Central memory CD4-positive, alpha-beta T cell (primary cell): ENCODE measurements at regions not wholly inside any gene's neighbourhood (a gene's known extent, or its start where the extent isn't known, plus 50 kb on each side); places are given as distances from the start of the nearest gene placed in this dataset.
"Not testable (repeated sequence)": the region's sequence is repeated elsewhere in the genome, so short reads cannot be mapped to it uniquely, and the experiment has no call there.

Experiments used
- DNase-seq: peaks from one replicate; pipeline ENCODE4 v3.0.0; 2022

DNA sequence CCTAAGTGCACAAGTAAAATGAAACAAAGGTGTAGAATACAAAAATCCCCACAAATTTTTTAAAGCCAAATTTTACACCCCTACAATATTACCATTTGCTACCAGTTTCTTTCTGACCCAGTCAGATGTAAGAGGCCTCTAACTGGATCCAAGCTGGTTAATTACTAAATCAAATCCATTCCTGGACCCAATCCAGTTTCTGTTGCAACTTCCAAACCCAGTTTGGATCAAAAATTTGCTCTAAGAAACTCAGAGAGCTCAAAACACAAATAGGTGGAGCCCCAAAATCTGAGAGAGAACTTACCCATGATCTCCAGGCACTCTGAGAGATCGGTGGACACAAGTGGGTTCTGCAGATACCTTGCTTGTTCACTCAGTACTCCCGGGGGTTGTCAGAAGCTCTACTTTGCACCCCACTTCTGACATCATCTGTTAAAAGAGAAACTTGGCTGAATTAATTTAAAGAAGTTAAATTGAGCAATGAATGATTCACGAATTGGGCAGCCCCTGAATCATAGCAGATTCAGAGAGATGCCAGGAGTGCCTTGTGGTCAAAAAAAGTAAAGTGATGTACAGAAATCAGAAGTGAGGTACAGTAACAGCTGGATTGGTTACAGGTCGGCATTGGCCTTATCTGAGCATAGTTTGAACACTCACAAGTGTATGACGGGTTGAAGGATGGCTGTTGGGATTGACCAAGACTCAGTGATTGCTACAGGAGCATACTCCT is 448.0 kb downstream of the KCNT2 start:
- no peak for DNase-seq

DNA sequence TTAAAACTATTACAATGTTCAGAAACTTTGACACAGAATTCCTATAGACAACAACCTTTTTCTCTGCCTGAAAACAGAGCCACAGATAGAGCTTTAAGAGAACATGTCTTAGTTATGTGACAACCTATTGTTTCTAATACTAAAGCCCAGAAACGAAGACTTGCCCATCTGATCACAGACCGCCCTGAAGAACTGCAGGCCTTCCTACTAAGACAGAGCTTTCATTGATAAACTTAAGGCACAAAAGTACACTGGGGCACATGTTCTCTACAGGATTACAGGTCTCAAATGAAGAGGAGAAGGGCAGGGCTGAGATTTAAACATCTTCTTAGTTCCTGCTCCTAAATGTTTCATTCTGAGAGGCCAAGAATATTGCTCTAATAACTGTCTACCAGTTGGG is 452.7 kb downstream of the KCNT2 start:
- no peak for DNase-seq

DNA sequence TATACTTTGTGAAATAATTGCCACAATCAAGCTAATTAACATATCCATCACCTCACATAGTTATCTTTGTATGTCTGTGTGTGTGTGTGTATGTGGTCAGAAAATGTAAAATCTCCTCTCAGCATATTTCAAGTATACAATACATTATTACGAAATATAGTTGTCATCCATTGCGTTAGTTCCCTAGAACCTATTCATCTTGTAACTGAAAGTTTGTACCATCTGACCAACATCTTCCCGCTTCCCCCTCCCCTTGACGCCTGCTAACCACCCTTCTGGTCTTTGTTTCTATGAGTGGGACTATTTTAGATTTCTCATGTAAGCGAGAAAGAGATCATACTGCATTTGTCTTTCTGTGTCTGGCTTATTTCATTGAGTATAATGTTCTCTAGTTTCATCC is 455.3 kb downstream of the KCNT2 start:
- no peak for DNase-seq

DNA sequence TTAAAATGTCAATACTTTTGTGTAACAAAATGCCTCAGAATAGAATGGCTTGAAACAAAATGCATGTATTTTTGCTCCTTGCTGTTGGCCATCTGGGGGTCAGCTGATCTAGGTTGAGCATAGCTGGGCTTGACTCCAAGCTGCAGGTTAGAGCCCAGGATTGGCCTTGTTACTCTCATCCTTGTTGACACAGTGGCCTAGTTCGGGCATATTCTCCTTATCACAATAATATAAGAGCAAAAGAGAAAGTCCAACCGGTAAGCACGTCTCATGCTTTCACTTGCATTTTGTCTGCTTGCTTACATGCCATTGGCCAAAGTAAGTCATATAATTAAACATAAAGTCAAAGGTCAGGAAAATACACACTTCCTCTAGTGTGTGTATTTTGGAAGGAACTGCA is 456.2 kb downstream of the KCNT2 start:
- DNase-seq, result no peak

DNA sequence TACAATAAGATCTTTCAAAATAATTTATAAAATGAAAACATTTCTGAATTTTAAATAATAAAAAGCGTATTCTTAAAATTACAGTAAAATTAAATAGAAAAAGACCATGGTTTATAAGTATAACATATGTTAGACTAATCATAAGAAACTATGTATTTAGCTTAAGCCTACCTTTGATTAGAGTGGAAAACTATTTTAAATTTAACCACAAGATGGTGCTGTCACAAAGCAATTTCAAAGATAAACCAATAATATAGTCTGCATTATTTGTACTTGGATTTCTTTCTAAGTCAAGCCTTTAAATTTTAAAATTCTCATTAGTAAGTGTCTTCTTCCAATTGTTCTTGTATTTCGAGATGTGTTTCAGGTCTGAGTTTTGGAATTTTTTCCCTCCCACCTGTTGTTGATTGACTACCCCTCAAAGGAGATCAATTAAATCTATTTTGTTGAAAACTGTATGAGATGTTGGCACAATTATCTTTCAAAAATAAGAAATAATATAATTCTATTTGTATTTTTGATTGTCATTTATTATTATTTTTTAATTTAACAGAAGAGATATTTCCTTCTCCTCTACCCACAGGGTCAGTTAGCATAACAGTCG is 459.8 kb downstream of the KCNT2 start:
- DNase-seq, result peak; percentile 8

DNA sequence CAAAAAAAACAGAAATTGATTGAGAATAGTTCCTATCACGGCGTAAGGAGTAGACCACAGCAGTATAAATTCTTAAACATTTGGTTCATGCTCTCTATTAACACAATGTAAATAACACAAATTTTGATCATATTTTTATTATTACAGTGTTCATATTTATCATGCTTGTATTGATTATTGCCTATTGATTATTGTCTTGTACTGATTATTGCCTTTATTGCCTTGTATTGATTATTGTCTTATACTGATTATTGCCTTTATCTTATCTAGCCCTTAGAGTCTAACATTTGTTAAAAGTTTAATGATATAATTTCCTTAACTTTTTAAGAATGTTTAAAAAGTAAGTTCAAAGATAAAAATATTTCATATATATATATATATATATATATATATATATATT is 460.7 kb downstream of the KCNT2 start:
- no peak for DNase-seq

DNA sequence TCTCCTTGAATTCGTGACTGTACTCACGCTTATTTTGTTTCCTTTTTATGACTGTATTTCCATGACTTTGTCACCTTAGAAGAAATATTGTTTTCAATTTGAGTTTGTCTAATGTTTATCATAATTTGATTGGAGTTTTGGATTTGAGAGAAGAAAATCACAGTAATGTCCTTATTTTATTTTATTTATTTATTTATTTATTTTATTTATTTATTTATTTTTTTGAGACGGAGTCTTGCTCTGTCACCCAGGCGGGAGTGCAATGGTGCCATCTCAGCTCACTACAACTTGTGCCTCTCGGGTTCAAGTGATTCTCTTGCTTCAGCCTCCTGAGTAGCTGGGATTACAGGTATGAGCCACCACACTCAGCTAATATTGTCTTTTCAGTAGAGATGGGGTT is 463.1 kb downstream of the KCNT2 start:
- DNase-seq, result not testable (repeated sequence)

DNA sequence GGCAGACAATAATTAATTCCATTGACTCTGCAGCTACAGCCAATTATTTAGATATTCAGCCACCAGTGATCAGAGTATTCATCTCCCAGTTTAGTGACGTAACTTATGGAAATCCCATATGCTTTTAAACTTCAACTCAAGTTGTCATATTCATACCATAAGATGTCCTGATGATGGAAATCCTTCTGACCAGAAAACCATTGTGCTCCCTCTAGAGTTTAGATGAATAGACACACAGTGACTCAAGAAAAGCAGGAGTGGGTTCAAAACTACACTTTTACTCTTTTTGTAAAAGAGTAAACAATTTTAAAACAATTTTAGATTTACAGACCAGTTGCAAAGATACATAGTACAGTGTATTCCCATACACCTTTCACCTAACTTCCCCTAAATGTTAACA is 463.7 kb downstream of the KCNT2 start:
- no peak for DNase-seq

DNA sequence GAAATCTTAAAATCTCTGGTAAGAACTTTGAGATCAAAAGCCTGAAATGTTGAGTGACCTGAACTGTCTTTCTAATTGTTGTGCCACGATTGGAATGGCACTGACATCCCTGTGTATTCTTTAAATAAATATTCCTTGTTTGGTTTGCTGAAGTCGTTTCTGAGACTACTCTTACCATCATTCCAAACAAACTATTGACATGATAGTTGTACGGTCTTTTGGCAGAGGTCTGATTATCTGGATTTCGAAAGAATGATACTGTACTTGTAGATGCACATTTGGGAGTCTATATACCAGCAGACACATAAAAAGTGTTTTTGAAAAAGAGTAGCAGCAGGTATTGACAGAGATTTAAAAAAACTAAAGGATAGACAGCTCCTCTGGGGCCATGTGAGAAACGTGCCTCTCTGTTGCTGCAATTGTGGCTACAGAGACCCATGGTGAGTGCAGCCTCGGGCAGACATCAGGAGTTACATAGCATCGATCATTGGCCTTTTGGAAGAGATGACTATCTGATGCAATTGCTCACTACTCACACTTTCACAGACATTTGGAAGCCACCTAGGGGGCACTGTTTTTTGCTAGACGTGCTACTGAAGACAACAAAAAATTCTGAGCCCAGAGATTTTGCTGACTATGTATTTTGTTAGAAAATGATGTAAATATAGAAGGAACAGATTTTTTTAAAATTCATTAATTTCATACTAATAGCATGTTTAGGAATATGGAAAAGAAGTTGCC is 464.5 kb downstream of the KCNT2 start:
- DNase-seq, result no peak

DNA sequence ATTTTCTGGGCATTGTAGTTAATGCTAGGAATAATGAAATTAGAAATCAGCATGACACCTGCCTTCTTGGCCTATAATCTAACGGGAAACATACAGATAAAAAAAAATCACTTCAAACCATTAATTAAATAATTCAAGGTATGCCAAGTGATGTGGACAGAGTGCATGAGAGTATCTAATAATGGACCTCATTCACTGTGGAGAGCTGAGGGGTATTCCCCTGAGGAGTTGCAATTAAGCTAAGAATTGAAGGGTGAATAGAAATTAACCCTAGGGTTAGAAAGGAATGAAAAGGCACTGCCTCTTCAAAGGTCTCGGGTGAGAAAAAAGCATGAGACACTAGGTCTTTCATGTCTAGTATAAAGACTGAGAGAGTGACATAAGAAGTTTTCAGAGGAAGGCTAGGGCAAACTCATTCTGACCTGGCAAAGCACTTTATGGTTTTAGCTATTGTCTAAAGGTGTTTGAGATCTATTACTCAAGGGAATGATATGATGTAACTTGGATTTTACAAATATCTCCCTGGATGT is 466.1 kb downstream of the KCNT2 start:
- DNase-seq, result no peak

DNA sequence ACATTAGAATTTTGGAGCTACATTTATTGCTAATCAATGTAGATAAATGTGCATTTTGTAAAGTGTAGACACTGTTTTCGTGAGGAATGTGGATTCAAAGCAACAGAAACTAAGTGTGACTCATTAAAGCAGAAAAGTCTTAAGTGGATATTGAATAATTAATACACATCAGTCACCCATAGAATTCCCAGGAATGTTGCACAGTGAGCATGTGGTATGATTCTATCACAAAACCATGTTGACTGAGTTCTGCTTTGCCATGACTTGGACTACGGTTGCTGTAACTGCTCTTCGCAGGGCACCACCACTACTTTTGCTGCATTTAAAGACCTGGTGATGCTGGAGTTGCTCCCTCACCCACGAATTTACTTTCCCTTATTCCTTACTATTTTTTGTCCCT is 471.8 kb downstream of the KCNT2 start:
- no peak for DNase-seq

DNA sequence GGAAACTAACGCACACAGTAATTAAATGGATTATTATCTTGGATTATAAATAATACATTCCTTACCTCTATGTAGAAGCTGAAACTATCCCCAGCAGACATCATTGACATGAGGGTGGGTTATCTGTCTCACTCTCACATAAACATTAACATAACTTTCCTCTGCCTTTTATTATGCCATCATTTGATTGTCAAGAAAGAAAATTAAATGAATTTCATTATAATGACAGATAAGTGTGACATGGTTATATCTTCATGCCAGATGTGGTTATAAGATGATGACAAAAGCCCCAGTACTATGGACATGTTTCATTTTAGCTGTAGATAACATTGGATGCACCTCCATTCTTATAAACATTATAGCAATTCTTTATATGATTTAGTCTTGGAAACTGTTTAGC is 476.5 kb downstream of the KCNT2 start:
- DNase-seq, result no peak

DNA sequence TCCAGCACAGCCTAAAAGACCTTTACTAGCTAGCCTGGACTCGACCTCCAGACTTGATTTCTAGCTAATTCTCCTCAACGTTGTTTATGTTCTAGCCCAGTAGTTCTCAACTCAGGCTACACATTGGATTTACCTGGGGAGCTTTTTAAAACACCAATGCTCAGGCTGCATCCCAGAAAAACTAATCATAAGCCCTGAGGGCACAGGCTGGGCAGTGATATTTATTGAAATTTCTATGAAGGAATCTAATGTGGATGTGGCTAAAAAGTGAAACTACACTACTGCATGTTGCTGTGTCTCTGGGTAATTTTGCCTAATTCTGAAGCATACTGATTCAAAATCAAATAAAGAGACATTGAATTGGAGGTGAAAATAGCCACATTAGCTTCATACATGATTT is 479.4 kb downstream of the KCNT2 start:
- no peak for DNase-seq

DNA sequence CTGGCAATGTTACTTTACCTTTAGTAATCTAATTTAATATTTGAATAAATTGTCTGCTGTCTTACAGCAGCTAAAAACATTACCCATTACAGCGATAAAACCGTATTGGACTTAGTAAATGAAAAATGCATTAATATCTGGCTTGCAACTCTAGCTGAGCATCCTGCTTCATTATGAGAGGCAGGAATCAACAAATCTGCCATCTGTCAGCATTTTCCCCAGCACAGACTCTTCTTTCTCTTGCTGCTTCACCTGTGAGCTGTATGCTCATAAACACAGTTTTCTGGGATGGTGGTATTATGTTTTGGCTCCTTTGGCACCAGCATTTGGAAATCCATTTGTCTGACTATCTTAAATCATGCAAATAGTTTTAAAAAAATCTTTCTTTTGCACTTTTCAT is 487.1 kb downstream of the KCNT2 start:
- no peak for DNase-seq

DNA sequence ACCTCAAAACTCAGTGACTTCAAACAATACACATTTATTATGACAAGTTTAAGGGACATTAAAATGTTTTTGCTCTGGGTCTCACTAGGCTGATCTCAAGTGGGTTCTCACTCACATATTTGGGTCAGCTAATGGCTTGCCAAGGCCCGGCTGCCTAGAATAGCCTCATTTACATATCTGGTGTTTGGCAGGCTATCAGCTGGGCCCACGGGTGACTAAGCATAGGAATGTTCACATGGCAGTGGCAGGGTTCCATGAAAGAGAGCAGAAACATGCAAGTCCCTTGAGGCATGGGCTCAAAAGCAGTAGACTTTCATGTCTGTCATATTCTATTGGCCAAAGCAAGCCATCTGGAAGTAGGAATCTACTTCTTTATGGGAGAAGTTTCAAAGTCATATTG is 492.6 kb downstream of the KCNT2 start:
- DNase-seq, result no peak

DNA sequence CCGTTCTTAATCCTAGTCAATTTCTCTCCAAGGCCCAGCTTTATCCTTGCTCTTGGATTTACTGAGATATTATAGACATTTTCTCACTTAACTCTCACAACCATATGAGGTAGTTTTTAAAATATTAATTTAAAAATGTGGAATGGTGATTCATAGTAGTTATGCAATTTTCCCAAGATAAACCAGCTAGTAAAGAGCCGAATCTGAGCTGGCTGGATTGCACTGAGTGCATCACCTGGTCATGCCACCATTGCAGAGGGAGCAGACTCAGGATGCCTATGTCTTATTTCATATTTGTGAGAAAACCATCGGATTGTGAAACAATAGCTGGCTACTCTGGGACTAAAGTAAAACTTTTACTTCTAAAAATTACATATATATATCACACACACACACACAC is 494.0 kb downstream of the KCNT2 start:
- DNase-seq, result no peak

DNA sequence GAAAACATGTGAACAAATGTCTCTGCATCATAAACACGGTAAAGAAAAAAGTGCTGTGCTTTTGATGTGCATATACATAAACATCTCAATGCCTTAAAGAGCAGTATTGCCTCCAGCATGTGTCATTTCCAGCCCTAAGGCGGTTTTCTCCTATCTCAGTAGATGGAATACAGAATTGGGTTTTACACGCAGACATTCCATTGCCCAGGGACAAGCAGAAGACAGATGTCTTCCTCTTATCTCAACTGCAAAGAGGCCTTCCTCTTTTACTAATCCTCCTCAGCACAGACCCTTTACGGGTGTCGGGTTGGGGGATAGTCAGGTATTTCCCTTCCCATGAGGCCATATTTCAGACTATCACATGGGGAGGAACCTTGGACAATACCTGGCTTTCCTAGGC is 499.2 kb downstream of the KCNT2 start:
- not testable (repeated sequence) for DNase-seq

DNA sequence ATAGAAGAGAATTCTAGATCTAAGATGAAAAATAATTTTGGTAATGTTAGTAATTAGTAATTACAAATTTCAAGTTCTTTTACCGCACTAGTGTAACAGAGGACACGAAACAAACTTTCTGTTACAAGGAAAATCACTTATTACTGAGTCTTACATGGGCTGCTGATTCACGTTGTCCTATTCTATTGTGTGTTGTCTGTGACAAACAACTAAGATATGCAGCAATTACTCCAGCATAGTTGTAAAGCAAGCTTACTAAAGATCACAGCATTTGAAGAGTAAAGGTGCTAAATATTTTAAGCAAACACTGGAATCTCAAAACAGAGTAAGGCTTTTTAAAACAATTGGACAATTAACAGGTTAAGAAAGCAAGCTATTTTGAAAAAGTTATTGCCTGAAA is 502.3 kb downstream of the KCNT2 start:
- DNase-seq, result no peak

DNA sequence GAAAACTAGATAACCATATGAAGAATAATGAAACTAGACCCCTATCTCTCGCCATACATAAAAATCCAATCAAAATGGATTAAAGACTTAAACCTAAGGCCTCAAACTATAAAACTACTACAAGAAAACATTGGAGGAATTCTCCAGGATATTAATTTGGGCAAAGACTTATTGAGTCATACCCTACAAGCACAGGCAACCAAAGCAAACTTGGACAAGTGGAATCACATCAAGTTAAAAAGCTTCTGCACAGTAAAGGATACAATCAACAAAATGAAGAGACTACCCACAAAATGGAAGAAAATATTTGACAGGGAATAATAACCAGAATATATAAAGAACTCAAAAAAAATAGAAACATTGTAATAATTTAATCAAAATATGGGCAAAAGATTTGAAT is 505.4 kb downstream of the KCNT2 start:
- DNase-seq, result no peak

DNA sequence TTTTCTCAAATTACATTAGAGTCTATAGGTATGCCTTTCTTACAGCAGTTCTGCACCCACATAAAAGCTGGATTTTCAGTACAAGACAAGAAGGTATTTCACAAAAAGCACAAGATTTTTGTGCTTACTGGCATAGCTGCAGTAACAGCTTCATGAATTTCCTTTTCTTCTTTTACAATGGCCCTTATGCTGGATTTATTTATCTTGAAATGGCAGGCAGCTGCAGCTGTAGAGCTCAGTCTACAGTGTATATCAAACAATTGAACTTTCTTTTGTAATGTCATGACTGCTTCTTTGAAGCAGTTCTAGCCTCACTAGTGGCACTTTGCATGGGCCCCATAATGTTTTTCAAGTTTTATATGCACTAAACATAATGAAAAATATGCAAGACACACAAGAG is 510.2 kb downstream of the KCNT2 start:
- DNase-seq, result no peak

DNA sequence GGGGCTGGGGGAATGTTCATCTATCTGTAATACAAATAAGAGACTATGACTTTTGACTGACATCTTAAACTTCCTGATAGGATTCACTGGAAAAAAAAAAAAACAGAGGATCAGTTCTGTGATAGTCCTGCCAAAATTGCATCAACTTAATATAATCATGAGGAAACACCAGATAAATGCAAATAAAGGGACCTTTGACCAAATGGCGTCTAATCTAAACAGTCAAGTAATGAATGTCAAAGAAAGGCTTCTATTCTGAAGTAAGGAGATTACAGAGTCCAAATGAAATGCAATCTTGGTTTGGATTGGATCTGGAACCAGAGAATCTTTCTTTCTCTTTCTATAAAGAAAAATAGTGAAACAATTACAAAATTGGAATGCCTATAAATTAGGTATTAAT is 513.4 kb downstream of the KCNT2 start:
- no peak for DNase-seq

DNA sequence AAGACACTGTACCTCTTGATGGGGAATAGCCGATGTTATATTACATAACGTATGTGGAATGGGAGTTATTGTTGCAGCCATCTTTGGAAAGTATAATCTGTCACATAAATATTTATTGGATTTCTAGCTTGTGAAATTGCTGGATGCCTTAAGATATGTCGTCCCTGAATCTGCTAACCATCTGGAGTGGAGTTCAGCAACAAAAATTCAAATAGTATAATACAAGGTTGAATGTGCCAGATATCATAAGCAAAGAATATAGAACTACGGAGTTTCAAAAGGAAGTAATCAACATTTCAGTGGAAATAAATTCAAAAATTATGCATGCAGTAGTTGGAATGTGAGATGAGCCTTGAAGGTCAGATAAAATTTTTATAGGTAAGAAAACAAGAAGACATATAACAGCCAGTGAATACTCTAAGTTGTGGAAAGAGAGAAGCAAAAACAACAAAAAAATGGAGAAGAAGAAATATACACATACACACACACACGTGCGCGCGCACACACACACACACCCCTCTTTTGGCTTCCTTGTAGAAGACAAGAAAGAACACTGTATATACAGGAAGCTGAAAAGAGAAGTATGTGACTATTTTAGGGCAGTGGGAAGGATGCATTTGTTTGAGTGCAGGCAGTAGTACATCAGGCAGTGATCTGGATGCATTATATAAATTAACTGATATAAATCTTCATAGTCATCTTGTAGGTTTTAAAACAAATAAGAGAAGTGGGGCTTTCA is 516.7 kb downstream of the KCNT2 start:
- no peak for DNase-seq

DNA sequence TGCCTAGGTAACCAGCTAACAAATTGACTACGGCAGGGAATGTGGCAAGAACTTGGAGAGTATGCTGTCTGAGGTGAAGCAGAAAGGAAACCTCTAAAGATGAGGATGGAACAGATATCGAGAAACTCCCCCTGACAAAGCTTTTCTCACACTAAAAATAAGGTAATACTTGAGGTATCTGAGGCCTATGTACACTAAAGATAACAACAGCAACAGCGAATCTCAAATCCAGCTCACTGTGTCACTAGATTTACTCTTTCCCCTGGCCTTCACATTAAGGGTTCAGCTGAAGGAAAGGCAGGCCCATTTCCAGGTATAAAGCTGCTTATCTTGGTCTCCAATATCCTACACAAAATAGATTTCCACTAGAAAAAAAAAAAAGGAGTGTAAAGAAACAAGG is 518.0 kb downstream of the KCNT2 start:
- DNase-seq, result no peak
